ENCODE measurements at regions not wholly inside any gene's neighbourhood (a gene's known extent, or its start where the extent isn't known, plus 50 kb on each side); places are given as distances from the start of the nearest gene placed in this dataset.

DNA sequence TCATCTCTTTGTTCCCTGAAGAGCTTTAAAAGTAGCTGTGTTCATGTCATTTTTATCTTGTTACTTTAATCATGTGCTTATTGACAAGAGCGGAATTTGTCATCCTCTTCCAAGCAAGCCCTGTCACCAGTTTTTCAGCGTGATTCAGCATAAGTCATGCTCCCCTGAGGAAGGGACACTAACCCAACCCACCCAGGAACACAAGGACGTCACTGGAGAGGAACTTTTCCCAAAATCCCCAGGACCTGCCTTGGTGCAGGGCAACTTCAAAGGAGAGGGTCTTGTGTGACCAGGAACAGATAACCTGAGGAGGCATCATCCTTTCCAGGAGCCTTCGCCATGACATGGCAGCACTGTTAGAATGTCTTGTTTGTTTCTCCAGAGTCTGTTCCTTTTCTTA lies 107.1 kb upstream of the DIO3 start:
- ChIA-PET CTCF (no interaction called here), POLR2A (interaction anchor here (0.6 kb wide), 1 partner anchor 1899 kb away, joined by 3 read pairs; no protein-coding TSS in a partner anchor)
- Mint-ChIP-seq H3K27ac (ENCODE audit: low read depth, unreplicated experiment) (no peak overlapping the region), H3K27me3 (ENCODE audit: insufficient read depth, unreplicated experiment) (peaks cover 28% of the 10 kb centered on the region), H3K9me3 (ENCODE audit: unreplicated experiment) (no peaks in the 10 kb centered on the region), H3K4me3 (ENCODE audit: unreplicated experiment) (no peak overlapping the region), H3K36me3 (ENCODE audit: insufficient read depth, unreplicated experiment) (no peaks in the 10 kb centered on the region), H3K4me1 (ENCODE audit: insufficient read depth, unreplicated experiment) (no peaks in the 10 kb centered on the region)
- intact Hi-C loops (cut with micrococcal nuclease) = no loop called here
- TF ChIP-seq, protein P1, sequence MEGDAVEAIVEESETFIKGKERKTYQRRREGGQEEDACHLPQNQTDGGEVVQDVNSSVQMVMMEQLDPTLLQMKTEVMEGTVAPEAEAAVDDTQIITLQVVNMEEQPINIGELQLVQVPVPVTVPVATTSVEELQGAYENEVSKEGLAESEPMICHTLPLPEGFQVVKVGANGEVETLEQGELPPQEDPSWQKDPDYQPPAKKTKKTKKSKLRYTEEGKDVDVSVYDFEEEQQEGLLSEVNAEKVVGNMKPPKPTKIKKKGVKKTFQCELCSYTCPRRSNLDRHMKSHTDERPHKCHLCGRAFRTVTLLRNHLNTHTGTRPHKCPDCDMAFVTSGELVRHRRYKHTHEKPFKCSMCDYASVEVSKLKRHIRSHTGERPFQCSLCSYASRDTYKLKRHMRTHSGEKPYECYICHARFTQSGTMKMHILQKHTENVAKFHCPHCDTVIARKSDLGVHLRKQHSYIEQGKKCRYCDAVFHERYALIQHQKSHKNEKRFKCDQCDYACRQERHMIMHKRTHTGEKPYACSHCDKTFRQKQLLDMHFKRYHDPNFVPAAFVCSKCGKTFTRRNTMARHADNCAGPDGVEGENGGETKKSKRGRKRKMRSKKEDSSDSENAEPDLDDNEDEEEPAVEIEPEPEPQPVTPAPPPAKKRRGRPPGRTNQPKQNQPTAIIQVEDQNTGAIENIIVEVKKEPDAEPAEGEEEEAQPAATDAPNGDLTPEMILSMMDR (IDR thresholded peaks at IDR 0.05; ENCODE audit: unreplicated experiment) = no peak
- no peak for DNase-seq (ENCODE audit: unreplicated experiment)
- no TSS peak for BruUV-seq (replicated peaks)

DNA sequence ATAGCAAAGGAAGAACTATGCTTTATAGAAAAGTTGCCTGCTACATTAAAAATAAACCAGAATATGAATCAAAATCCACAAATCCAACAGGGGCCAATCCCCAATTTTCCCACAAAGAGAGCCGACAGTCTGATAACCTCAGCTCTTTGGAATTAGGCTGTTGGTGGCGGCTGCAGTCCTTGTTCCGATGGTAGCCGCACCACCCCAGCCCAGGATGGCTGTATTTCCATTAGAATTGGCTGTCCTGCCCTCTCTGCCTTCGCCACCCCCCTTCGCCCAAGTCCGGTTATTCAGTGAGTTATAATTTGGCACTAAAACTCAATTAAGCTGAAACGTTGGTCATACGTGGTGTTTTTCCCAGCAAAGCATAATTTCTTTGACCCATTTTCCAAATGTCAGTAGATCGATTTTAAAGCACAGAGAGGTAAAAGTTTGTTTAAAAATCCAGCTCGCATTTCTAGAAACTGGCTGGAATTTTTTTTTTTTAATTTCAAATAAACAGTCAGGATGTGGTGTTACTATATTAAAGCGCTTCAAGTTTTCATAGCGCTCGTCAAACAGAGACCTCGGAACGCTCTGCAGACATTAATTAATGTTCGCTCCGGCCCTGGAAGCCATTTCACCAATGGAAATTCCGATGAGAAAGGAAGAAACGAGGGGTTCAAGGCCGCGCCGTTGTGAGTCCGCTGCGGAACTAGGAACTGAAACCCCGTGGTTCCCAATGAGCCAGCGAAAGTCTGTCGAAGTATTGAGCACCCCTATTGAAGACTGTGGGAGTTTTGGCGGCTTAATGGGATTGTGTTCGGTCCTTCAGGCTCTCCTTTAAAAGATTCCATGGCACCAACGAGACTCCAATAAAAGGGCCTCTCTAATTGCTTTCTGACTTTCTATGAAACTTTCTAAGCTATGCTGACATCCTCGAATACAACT lies 104.8 kb upstream of the DIO3 start:
- peaks cover 28% of the 10 kb centered on the region for H3K27me3 Mint-ChIP-seq (ENCODE audit: insufficient read depth, unreplicated experiment)
- intact Hi-C loops (cut with micrococcal nuclease) = no loop called here
- ChIA-PET CTCF (no interaction called here), POLR2A (no interaction called here)
- no peak overlapping the region for H3K4me3 Mint-ChIP-seq (ENCODE audit: unreplicated experiment)
- BruUV-seq (replicated peaks) = no TSS peak
- no peak for DNase-seq (ENCODE audit: unreplicated experiment)
- TF ChIP-seq, protein P1 (IDR thresholded peaks at IDR 0.05; ENCODE audit: unreplicated experiment) = no peak
- no peaks in the 10 kb centered on the region for H3K36me3 Mint-ChIP-seq (ENCODE audit: insufficient read depth, unreplicated experiment)
- H3K9me3 Mint-ChIP-seq (ENCODE audit: unreplicated experiment) = no peaks in the 10 kb centered on the region
- H3K27ac Mint-ChIP-seq (ENCODE audit: low read depth, unreplicated experiment) = no peak overlapping the region
- H3K4me1 Mint-ChIP-seq (ENCODE audit: insufficient read depth, unreplicated experiment) = no peaks in the 10 kb centered on the region

DNA sequence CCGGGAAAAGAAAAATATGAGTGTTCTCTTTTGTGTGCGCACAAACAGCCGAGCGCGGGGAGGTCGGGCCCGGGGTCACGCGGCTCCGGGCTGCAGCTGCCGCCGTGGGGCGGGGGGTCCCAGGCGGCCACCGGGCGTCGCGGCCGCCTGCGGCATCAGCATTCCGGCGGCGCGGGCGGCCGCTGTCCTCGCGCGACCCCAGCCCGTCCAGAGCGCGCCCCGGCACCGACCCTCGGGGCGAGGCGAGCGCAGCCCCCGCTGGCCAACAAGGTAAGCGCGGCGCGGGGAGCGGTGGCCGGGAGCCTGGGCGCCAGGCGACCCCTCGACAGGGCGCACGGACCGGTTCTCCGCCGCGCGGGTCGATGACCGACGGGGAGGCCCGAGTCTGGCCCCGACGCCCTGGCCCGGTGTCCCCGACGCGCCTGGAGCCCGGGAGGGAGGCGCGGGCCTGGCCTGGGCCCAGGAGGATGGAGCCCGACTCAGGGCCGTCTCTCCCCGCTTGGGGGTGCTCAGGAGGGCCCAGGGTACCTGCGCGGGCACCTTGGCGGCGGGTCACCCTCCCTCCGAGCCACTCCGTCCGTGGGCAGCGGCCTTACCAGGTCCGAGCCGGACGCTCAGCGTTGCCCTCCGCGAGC lies 103.9 kb upstream of the DIO3 start:
- no TSS peak for BruUV-seq (replicated peaks)
- ChIA-PET CTCF (no interaction called here), POLR2A (no interaction called here)
- intact Hi-C loops (cut with micrococcal nuclease) = no loop called here
- H3K27me3 Mint-ChIP-seq (ENCODE audit: insufficient read depth, unreplicated experiment) = peaks cover 28% of the 10 kb centered on the region
- no peaks in the 10 kb centered on the region for H3K4me1 Mint-ChIP-seq (ENCODE audit: insufficient read depth, unreplicated experiment)
- no peak for DNase-seq (ENCODE audit: unreplicated experiment)
- no peaks in the 10 kb centered on the region for H3K36me3 Mint-ChIP-seq (ENCODE audit: insufficient read depth, unreplicated experiment)
- TF ChIP-seq, protein P1 (IDR thresholded peaks at IDR 0.05; ENCODE audit: unreplicated experiment) = no peak
- H3K27ac Mint-ChIP-seq (ENCODE audit: low read depth, unreplicated experiment) = no peak overlapping the region
- no peaks in the 10 kb centered on the region for H3K9me3 Mint-ChIP-seq (ENCODE audit: unreplicated experiment)
- no peak overlapping the region for H3K4me3 Mint-ChIP-seq (ENCODE audit: unreplicated experiment)

DNA sequence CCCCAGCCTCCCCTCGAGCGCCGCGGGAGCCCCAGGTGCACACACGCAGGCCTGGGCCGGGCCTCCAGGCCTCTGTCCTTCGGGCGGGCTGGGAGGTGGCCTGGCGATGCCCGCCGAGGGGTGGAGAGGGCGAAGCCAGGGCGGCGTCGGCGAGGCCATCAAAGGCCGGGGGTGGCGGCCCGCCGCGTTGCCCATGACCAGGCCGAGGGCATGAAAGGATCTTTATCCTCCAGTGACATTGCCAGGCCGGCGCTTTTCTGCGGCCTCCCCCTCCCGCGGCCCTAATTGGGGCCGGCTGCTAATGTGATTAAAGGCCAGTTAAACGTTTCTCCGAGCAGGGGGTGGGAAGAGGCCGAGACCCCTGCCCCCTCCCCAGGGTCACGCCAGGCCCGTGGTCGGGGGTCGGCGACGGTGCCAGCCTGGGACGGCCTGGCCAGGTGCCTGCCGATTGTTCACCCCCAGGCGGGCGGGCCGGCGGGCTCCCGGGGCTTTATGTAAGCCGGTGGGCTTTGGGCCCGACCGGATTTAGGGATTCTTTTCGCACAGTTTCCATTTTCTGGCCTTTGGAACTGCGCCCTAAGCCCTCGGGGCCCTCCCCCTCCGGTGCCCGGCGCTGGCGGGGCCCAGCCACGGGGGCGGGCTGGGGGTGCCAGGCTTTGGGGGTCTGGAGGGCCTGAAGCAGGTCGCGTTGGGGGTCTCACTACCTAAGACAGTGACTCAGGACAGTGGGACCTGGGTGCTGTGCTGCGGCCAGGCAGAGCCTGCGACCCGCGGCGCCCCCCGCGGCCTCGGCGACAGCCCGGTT lies 103.2 kb upstream of the DIO3 start:
- H3K27me3 Mint-ChIP-seq (ENCODE audit: insufficient read depth, unreplicated experiment) = peaks cover 28% of the 10 kb centered on the region
- TF ChIP-seq, protein P1 (IDR thresholded peaks at IDR 0.05; ENCODE audit: unreplicated experiment) = no peak
- no peak overlapping the region for H3K27ac Mint-ChIP-seq (ENCODE audit: low read depth, unreplicated experiment)
- H3K4me1 Mint-ChIP-seq (ENCODE audit: insufficient read depth, unreplicated experiment) = no peaks in the 10 kb centered on the region
- H3K9me3 Mint-ChIP-seq (ENCODE audit: unreplicated experiment) = no peaks in the 10 kb centered on the region
- BruUV-seq (replicated peaks) = no TSS peak
- H3K36me3 Mint-ChIP-seq (ENCODE audit: insufficient read depth, unreplicated experiment) = no peaks in the 10 kb centered on the region
- ChIA-PET POLR2A (no interaction called here), CTCF (no interaction called here)
- intact Hi-C loops (cut with micrococcal nuclease) = no loop called here
- DNase-seq (ENCODE audit: unreplicated experiment) = no peak
- no peak overlapping the region for H3K4me3 Mint-ChIP-seq (ENCODE audit: unreplicated experiment)
